ENCODE measurements at regions not wholly inside any gene's neighbourhood (a gene's known extent, or its start where the extent isn't known, plus 50 kb on each side); places are given as distances from the start of the nearest gene placed in this dataset.

DNA sequence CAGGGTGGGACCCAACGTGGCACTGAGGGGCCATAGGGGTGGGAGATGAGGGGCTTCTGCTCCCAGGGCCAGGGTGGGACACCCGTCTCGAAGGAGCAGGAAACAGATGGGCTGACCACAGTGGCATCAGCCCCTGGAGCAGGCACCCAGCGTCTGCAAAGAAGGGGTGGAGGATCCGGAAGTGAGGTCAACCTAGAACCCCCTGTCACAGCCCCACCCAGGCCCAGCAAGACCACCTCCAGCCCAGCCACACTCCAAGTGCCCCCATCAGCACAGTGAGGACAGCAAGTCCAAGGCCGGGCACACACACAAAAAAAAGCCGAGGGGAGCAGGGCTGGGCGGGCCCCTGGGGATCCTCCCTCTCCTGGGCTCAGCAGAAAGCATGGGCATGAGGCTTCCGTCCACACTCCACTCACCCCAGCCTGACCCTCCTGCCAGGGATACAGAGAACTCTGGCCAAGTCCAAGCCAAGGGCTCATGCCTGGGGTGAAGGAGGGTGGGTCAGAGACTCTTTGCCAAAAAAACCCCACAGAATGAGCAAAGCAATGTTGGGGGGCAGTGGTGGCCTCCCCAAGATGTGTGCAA, 111.0 kb downstream of the FOXL3 start:
- Mint-ChIP-seq H3K4me3 (ENCODE audit: low read depth) (no peak overlapping the region), H3K27ac (no peak overlapping the region), H3K9me3 (ENCODE audit: low read depth) (peaks cover 37% of the 10 kb centered on the region), H3K4me1 (ENCODE audit: low read depth) (peaks cover 4% of the 10 kb centered on the region), H3K27me3 (peaks cover 3% of the 10 kb centered on the region), H3K36me3 (ENCODE audit: insufficient read depth) (peaks cover under 1% of the 10 kb centered on the region)
- DNase-seq (ENCODE audit: low spot score, unreplicated experiment), result peak; percentile 5
- TF ChIP-seq, protein P1, sequence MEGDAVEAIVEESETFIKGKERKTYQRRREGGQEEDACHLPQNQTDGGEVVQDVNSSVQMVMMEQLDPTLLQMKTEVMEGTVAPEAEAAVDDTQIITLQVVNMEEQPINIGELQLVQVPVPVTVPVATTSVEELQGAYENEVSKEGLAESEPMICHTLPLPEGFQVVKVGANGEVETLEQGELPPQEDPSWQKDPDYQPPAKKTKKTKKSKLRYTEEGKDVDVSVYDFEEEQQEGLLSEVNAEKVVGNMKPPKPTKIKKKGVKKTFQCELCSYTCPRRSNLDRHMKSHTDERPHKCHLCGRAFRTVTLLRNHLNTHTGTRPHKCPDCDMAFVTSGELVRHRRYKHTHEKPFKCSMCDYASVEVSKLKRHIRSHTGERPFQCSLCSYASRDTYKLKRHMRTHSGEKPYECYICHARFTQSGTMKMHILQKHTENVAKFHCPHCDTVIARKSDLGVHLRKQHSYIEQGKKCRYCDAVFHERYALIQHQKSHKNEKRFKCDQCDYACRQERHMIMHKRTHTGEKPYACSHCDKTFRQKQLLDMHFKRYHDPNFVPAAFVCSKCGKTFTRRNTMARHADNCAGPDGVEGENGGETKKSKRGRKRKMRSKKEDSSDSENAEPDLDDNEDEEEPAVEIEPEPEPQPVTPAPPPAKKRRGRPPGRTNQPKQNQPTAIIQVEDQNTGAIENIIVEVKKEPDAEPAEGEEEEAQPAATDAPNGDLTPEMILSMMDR (IDR thresholded peaks at IDR 0.05; ENCODE audit: unreplicated experiment), result no peak

DNA sequence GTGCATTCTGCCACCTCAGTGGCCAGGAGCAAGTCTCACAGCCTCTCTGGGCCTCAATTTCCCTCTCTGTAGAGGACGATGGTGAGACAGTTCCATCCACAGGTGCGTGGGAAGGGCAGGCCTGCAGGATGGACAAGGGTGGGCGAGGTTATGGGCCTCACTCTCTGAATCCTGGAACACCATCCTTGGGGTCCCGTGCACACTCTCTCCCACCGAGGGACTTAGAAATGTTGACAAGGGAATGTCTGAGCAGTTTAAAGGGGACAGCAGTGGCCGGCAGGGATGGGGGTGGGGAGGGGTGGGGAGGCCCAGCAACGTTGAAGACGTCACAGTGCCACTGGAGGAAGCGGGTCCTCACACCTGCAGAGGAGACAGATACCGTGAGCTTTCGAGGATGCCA, 111.5 kb downstream of the FOXL3 start:
- DNase-seq (ENCODE audit: low spot score, unreplicated experiment), result no peak
- Mint-ChIP-seq H3K9me3 (ENCODE audit: low read depth) (peaks cover 32% of the 10 kb centered on the region), H3K4me3 (ENCODE audit: low read depth) (no peak overlapping the region), H3K36me3 (ENCODE audit: insufficient read depth) (no peaks in the 10 kb centered on the region), H3K4me1 (ENCODE audit: low read depth) (peaks cover 9% of the 10 kb centered on the region), H3K27ac (no peak overlapping the region), H3K27me3 (peaks cover 3% of the 10 kb centered on the region)
- TF ChIP-seq, protein P1 (IDR thresholded peaks at IDR 0.05; ENCODE audit: unreplicated experiment), result no peak

DNA sequence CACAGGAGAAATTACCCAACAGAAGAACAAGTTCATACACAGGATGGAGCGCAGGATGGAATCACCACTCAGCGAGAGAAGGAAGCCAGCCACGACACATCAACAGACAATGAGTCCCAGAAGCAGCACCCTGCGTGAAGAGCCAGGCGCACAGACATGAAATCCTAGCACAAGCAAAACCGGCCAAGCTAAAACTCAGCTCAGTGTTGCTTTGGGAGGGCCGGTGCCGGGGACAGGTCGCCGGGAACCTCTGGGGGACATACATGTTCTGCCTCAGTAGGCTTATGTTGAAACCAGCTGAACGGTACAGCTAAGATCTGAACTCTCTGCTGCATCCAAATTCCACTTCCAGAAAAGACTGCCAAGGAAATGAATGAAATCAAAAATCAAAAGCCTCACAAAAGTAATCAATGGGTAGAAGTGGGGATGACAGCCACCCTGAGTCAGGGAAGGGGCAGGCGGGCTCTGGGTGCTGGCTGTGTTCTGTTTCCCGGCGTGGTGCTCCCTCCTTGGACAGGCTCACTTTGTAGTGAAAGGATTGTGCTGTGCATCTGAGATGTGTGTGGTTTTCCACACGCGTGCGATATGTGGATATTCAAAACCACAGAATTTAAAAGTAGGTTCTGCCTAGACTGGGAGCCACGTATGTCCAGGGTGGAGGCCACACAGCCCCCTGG, 114.7 kb downstream of the PDGFA start:
- H3K27me3 Mint-ChIP-seq, result peaks cover 21% of the 10 kb centered on the region
- no peak for DNase-seq (ENCODE audit: low spot score, unreplicated experiment)
- H3K4me3 Mint-ChIP-seq (ENCODE audit: low read depth), result no peak overlapping the region
- H3K4me1 Mint-ChIP-seq (ENCODE audit: low read depth), result peaks cover 14% of the 10 kb centered on the region
- no peaks in the 10 kb centered on the region for H3K36me3 Mint-ChIP-seq (ENCODE audit: insufficient read depth)
- TF ChIP-seq, protein P1 (IDR thresholded peaks at IDR 0.05; ENCODE audit: unreplicated experiment), result no peak
- H3K9me3 Mint-ChIP-seq (ENCODE audit: low read depth), result peaks cover 4% of the 10 kb centered on the region
- H3K27ac Mint-ChIP-seq, result no peak overlapping the region

DNA sequence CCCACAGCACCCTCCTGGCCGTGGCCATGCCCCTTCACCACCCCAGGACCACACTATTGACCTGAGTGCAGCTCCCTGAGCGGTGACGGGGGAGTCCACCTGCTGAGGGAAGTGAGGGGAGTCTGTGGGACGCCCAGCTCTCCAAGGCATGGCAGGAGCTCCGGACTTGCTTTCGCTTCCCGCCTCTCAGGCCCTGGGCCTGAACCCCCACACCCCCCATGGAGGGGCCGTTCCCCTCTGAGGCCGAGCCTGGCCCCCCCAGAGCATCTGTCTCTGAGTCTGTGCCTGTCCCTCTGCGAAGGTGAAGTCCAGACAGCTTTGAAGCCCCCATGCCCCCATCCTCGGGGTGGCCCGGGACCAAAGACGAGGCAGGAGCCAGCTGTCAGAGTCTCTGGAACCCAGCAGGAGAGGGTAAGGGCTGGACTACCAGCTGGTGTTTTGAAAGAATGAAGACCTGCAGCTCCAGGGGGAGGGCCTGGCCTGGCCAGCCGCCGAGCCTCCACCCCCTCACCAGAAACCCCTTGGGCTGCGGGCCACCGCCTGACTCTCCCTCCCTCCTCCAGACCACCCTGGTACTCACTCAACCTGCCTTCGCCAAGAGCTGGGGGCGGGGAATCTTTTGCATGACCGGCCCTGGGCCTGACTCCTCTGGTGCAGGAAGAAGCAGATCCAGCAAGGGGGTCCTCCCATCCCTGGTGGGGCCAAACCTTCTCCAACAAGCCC, 114.0 kb downstream of the PDGFA start:
- TF ChIP-seq, protein P1 (IDR thresholded peaks at IDR 0.05; ENCODE audit: unreplicated experiment), result no peak
- peaks cover 4% of the 10 kb centered on the region for H3K9me3 Mint-ChIP-seq (ENCODE audit: low read depth)
- H3K36me3 Mint-ChIP-seq (ENCODE audit: insufficient read depth), result no peaks in the 10 kb centered on the region
- DNase-seq (ENCODE audit: low spot score, unreplicated experiment), result no peak
- no peak overlapping the region for H3K4me3 Mint-ChIP-seq (ENCODE audit: low read depth)
- peak overlapping the region; percentile 63 for H3K27ac Mint-ChIP-seq
- peaks cover 14% of the 10 kb centered on the region for H3K4me1 Mint-ChIP-seq (ENCODE audit: low read depth)
- H3K27me3 Mint-ChIP-seq, result peaks cover 21% of the 10 kb centered on the region

DNA sequence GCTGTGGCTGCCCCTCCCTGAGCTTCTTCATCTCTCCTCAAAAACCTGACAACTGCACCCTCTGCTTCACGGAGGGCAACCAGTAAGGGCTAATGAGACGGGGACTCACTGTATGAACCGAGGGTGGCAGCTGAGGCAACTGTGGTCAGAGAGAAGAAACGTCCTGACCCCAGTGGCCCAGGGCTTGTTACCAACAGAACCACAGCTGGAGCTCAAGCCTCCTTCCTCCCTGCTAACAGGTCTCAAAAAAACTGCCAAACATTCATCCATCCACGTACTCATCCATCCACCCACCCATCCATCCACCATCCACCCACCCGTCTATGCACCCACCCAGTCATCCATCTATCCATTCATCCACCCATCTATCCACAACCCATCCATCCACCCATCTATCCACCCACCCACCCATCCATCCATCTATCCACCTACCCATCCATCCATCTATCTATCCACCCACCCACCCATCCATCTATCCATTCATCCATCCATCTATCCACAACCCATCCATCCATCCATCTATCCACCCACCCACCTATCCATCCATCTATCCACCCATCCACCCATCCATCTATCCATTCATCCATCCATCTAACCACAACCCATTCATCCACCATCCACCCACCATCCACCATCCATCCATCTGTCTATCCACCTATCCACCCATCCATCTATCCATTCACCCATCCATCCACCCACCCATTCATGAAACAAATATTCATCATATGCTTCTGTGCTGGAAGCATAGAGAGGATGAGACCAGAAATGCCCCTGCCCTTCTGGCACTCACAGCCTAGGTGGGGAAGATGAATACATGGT, 111.7 kb downstream of the PDGFA start:
- Mint-ChIP-seq H3K9me3 (ENCODE audit: low read depth) (no peaks in the 10 kb centered on the region), H3K27ac (no peak overlapping the region), H3K4me3 (ENCODE audit: low read depth) (no peak overlapping the region), H3K27me3 (peaks cover 25% of the 10 kb centered on the region), H3K4me1 (ENCODE audit: low read depth) (peaks cover 14% of the 10 kb centered on the region), H3K36me3 (ENCODE audit: insufficient read depth) (no peaks in the 10 kb centered on the region)
- TF ChIP-seq, protein P1 (IDR thresholded peaks at IDR 0.05; ENCODE audit: unreplicated experiment), result no peak
- DNase-seq (ENCODE audit: low spot score, unreplicated experiment), result no peak

Data from progenitor cell of endocrine pancreas (in vitro differentiated cells).